C4-2B (cell line): ENCODE measurements at regions not wholly inside any gene's neighbourhood (a gene's known extent, or its start where the extent isn't known, plus 50 kb on each side); places are given as distances from the start of the nearest gene placed in this dataset.

Experiments
- CTCF ChIP-seq: fragments of 450-650 bp; conservative IDR thresholded peaks from 2 replicates; pipeline ENCODE4 v1.5.1; 2017; ENCODE audit warnings: mild to moderate bottlenecking
- ZFX ChIP-seq: fragments of 450-650 bp; IDR thresholded peaks from 2 replicates; pipeline ENCODE4 v1.6.1; 2017

- TF ChIP-seq CTCF (no peak), ZFX (no peak)
Observed at GRCh38 chr19:30679153-30679702, 307.0 kb downstream of the ZNF536 start.
